Chondrocyte (in vitro differentiated cells): ENCODE measurements at regions not wholly inside any gene's neighbourhood (a gene's known extent, or its start where the extent isn't known, plus 50 kb on each side); places are given as distances from the start of the nearest gene placed in this dataset.

Experiments
- DNase-seq: peaks from one replicate; pipeline ENCODE4 v3.0.0; 2021; ENCODE audit warnings: mixed read lengths, low spot score
- H3K27ac Mint-ChIP-seq: one replicate; pipeline ENCODE4 v1.8.0; 2021; ENCODE audit warnings: mild to moderate bottlenecking, moderate library complexity, mixed read lengths; ENCODE audit not compliant: unreplicated experiment
- H3K27me3 Mint-ChIP-seq: 2 replicates; pipeline ENCODE4 v1.8.0; 2021; ENCODE audit warnings: low read depth, mixed read lengths
- H3K36me3 Mint-ChIP-seq: 2 replicates; pipeline ENCODE4 v1.8.0; 2021; ENCODE audit warnings: low read depth, mixed read lengths
- H3K4me1 Mint-ChIP-seq: 2 replicates; pipeline ENCODE4 v1.8.0; 2021; ENCODE audit warnings: low read depth, mild to moderate bottlenecking, mixed read lengths
- H3K4me3 Mint-ChIP-seq: one replicate; pipeline ENCODE4 v1.8.0; 2021; ENCODE audit warnings: mild to moderate bottlenecking, moderate library complexity, mixed read lengths; ENCODE audit not compliant: unreplicated experiment
- H3K9me3 Mint-ChIP-seq: 2 replicates; pipeline ENCODE4 v1.8.0; 2021; ENCODE audit warnings: low read depth, mixed read lengths
- TF ChIP-seq, protein P1 (sequence below): fragments of 200-600 bp; sonication (generic); IDR thresholded peaks from 2 replicates; pipeline ENCODE4 v1.5.0; 2021; ENCODE audit warnings: antibody characterized with exemption, mild to moderate bottlenecking, moderate library complexity

DNA sequence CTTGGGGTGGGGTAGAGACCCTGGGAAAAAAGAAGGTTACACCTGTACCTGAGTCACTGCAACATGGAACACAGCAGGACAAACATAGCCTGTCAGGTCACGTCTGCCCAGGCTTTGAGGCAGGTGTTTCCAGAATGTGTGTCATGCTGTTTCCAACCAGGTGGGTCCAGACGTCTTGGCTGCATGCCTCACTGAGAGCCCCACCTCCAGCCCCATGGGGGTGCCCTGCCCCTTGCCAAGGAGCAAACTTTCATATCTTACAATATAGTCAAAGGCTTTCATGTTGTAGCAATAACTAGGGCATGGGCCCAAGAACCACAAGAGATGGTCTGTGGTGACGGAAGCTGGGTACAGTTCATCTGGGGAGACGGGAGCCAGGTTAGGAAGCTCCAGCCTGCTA is 499.7 kb downstream of the BCL11A start:
- Mint-ChIP-seq H3K36me3 (no peaks in the 10 kb centered on the region), H3K4me3 (no peak overlapping the region), H3K4me1 (no peaks in the 10 kb centered on the region), H3K9me3 (no peaks in the 10 kb centered on the region), H3K27me3 (no peaks in the 10 kb centered on the region), H3K27ac (no peak overlapping the region)
- no peak for DNase-seq
- TF ChIP-seq, protein P1, sequence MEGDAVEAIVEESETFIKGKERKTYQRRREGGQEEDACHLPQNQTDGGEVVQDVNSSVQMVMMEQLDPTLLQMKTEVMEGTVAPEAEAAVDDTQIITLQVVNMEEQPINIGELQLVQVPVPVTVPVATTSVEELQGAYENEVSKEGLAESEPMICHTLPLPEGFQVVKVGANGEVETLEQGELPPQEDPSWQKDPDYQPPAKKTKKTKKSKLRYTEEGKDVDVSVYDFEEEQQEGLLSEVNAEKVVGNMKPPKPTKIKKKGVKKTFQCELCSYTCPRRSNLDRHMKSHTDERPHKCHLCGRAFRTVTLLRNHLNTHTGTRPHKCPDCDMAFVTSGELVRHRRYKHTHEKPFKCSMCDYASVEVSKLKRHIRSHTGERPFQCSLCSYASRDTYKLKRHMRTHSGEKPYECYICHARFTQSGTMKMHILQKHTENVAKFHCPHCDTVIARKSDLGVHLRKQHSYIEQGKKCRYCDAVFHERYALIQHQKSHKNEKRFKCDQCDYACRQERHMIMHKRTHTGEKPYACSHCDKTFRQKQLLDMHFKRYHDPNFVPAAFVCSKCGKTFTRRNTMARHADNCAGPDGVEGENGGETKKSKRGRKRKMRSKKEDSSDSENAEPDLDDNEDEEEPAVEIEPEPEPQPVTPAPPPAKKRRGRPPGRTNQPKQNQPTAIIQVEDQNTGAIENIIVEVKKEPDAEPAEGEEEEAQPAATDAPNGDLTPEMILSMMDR = no peak

DNA sequence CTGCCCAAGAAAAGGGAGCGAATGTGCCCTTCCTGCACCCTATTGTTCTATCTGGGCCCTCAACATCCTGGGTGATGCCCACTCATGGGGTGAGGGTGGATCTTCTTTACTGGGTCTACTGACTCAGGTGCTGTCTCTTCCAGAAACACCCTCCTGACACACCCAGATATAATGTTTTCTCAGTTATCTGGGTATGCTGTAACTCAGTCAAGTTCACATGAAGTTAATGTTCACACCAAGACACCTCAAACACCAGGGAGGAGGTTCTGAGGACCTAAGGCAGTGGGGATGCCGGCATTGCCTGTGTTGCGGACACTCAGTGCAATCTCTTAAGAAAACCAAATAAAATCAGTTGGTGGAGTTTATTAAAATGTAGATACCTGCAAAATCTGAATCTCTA is 500.9 kb downstream of the BCL11A start:
- Mint-ChIP-seq H3K4me3 (no peak overlapping the region), H3K9me3 (no peaks in the 10 kb centered on the region), H3K36me3 (no peaks in the 10 kb centered on the region), H3K27ac (no peak overlapping the region), H3K4me1 (no peaks in the 10 kb centered on the region), H3K27me3 (no peaks in the 10 kb centered on the region)
- TF ChIP-seq, protein P1 = no peak
- no peak for DNase-seq

DNA sequence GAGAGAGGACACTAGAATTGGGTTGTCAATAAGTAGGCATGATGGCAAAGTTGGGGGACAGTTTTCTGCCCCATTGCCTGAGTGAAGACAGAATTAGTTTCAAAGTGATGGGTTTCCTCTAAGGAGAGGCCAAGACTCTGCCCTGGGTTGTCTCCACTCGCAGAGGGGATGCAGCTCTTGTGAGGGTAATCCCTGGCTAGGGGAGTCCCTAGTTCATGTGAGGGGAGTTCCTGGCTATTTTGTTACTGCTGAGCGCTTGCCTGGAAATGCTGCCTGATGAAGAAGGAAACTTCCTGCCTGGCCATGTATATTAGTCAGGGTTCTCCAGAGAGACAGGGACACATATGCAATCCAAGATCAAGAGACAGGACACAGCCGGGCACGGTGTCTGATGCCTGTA is 501.5 kb downstream of the BCL11A start:
- no peaks in the 10 kb centered on the region for H3K36me3 Mint-ChIP-seq
- H3K27me3 Mint-ChIP-seq = no peaks in the 10 kb centered on the region
- H3K4me1 Mint-ChIP-seq = no peaks in the 10 kb centered on the region
- DNase-seq = no peak
- no peak overlapping the region for H3K27ac Mint-ChIP-seq
- TF ChIP-seq, protein P1 = no peak
- no peak overlapping the region for H3K4me3 Mint-ChIP-seq
- H3K9me3 Mint-ChIP-seq = peaks cover 2% of the 10 kb centered on the region

DNA sequence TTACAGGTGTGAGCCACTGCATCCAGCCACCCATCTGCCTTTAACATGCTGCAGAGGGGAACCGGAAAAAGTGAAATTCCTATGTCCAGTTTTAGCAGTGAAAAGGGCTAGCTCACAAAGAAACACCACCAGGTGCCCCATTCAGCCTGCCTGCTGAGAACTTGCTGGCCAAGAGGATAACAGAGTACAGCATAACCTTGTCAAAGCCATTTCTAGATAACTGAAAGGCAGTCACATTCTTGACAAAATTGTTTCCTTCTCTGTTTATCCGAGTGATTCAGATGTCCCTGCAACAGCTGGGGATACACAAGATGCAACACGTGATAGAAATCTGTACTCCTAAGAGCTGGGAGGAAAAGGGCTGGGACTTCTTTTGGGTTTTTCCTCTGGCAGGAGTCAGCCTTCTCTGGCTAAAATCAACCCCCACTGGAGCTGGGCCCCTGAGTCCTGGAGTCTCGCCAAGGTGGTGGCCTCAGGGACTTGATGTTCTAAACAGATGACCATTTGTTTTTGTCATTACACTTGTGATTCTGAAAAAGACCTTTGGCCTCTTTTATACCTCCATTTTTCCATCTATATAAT is 505.4 kb downstream of the BCL11A start:
- no peak for DNase-seq
- Mint-ChIP-seq H3K27me3 (no peaks in the 10 kb centered on the region), H3K4me1 (no peaks in the 10 kb centered on the region), H3K9me3 (peaks cover 5% of the 10 kb centered on the region), H3K4me3 (no peak overlapping the region), H3K36me3 (no peaks in the 10 kb centered on the region), H3K27ac (no peak overlapping the region)
- TF ChIP-seq, protein P1 = no peak

- Mint-ChIP-seq H3K27ac (no peak overlapping the region), H3K9me3 (peaks cover 5% of the 10 kb centered on the region), H3K27me3 (no peaks in the 10 kb centered on the region), H3K4me1 (no peaks in the 10 kb centered on the region), H3K36me3 (no peaks in the 10 kb centered on the region), H3K4me3 (no peak overlapping the region)
- TF ChIP-seq, protein P1 = no peak
- no peak for DNase-seq
These were observed 506.1 kb downstream of the BCL11A start for GRCh38 chr2:60047347-60047746.
